ACHN (cell line): ENCODE measurements at regions not wholly inside any gene's neighbourhood (a gene's known extent, or its start where the extent isn't known, plus 50 kb on each side); places are given as distances from the start of the nearest gene placed in this dataset.

Experiments
- DNase-seq: peaks from one replicate; pipeline ENCODE4 v3.0.0-alpha.2; 2015
- in situ Hi-C: cut with HindIII; loops from 2 replicates; pipeline ENCODE4 v1.10.0; 2017; ENCODE audit warnings: low sequenced_read_pairs, low pct_ligation_motif_present, low pct_unique_long_range_greater_than_20kb

GRCh38 chr3:190731596-190731995 is 130.9 kb downstream of the GMNC start:
- in situ Hi-C loops, result no loop called here
- DNase-seq, result no peak

DNA sequence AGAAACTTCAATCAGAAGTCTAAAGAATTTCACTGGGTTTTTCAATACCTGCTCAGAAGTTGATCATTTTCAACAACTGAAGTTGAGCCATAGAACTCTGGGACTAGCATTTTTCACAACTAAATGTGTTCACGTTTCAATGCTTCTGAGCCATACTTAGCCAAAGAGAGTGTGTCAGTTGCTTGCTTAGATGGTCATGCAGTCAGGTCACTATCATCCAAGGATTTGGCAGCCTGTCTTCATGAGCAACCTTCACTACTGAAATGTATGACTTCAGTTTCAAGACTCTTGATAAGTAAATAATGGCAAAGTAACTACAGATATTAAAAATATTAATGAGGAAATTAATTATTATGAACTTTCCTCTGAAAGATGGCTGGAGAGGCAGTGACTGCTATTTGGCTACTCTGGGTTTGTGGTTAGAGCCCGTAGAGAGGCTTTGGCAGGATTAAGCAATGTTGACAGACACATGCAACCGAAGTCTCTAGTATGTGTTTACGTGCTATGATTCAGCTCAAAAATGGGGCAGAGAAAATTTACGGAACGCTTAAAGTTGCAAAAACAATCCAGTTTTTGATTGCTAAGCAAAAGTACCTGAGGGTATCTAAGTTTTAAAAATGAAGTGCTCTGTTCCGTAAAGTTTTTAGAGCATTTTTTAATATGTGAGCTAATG is 133.8 kb downstream of the GMNC start:
- in situ Hi-C loops, result no loop called here
- DNase-seq, result no peak

- DNase-seq, result no peak
- in situ Hi-C loops, result no loop called here
These were observed 140.2 kb downstream of the GMNC start for GRCh38 chr3:190722181-190722905.

DNA sequence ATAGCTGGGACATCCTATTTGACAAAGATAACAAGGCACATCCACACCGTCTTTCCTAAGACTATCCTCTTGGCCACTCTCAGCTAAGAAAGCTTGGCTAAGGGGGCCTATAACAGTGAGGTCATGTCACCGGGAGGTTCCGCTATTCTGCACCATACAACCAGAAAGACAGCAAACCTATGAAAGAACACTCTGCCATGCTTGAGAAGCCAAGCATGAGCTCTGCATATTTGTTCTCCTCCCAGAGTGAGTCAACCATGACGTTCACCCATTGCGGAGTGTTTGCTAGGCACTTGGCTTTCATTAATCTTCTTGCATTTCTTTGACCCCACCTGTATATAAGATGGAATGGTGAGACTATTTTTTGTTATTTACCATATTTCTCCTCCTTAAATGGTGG is 141.2 kb downstream of the GMNC start:
- DNase-seq, result peak; percentile 88
- in situ Hi-C loops, result no loop called here

DNA sequence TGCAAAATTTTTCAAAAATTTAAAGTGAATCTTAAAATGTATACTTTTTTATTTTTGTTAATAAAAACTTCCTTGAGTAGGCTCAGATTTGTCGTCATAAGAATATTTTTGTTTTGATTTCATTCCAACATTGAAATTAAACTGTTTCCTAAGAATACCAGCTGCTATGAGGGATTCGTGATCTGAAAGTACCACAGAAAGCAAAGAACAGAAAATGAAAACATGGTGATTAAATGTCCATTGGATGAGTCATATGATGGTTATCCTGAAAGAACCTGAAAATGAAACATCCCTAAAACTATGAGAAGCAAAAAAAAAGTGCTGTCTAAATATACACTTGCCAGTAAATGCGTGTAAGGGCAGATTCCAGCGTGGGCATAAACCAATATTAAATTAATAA is 143.8 kb downstream of the GMNC start:
- in situ Hi-C loops, result no loop called here
- peak; percentile 35 for DNase-seq

DNA sequence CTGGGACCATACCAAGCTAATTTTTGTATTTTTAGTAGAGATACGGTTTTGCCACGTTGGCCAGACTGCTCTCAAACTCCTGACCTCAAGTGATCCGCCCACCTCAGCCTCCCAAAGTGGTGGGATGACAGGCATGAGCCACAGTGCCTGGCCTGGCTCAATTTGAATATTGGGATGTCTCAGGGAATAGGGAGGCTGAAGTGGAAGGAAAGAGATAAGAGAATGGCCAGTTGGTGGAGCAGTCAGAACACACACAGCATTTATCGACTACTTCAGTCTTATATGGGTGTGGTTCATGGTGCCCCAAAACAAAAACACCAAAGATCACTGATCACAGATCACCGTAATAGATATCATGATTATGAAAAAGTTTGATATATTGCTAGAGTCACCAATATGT is 144.4 kb downstream of the GMNC start:
- in situ Hi-C loops, result no loop called here
- peak; percentile 33 for DNase-seq

GRCh38 chr3:190716961-190717360 is 145.5 kb downstream of the GMNC start:
- no peak for DNase-seq
- in situ Hi-C loops, result no loop called here

DNA sequence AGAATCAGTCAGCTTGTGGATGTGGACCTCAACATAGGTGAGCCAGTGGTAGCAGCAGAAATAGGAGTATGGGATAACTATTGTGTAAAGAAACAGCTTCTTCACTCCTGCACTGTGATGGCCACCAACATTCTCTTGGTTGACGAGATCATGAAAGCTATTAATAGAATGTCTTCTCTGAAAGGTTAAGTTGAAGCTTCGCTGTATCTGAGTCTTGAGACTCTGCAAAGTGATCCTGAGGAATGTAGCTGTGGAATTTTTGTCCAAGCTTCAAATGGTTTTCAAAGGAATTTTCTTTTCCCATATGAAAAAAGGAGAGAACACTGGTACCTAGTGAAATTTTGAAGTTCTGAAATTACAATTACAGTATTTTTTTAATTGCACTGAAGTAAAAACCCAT is 146.3 kb downstream of the GMNC start:
- no peak for DNase-seq
- in situ Hi-C loops, result no loop called here

- in situ Hi-C loops, result no loop called here
- DNase-seq, result no peak
These were observed 151.8 kb downstream of the GMNC start for GRCh38 chr3:190710723-190711122.

GRCh38 chr3:190709351-190709773 is 153.1 kb downstream of the GMNC start:
- in situ Hi-C loops, result no loop called here
- no peak for DNase-seq
